ENCODE measurements at regions not wholly inside any gene's neighbourhood (a gene's known extent, or its start where the extent isn't known, plus 50 kb on each side); places are given as distances from the start of the nearest gene placed in this dataset.

DNA sequence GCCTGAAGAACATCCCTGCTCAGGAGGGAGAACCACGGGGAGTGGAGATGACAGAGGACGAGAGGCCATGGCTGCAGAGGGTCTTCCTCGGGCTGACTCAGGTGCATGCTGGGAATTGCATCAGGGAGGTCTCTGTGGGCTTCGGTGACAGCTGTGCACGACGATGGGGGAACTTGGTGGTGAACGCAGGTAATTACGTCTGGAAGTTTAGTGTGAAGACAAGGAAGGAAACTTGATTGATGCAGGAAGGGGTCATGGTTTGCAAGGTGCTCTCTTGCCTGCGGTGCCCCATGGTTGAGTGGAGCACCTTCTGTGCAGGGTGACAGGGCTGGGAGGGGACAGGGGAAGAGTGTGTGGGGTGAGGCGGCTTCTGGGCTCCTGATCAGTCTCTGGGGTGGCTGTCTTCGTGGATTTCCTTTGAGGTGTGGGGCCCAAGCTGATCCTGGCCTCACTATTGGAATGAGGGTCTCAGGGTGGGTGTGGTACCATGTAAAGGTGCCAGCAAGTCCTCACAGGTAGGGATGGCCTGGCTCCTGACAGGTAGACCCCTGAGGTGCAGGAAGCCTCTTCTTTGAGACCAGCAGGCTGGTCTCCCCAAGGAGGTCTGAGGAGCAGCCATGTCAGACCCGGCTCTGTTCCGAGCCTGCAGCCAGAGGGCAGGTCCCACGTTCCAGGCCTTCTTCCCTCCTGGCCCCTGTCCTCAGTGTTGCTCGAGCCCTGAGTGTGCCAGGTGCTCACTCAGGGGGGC lies 1020.1 kb downstream of the TBC1D22A start:
- Histone ChIP-seq H3K4me1 (no peaks in the 10 kb centered on the region), H3K27me3 (peaks cover 0 to 59% (median 0%) of the 10 kb centered on the region in 3 donors), H3K9me3 (peaks cover 0 to 23% (median 22%) of the 10 kb centered on the region in 4 donors), H3K27ac (no peak overlapping the region), H3K36me3 (no peaks in the 10 kb centered on the region), H3K4me3 (no peak overlapping the region)
- TF ChIP-seq, protein P1, sequence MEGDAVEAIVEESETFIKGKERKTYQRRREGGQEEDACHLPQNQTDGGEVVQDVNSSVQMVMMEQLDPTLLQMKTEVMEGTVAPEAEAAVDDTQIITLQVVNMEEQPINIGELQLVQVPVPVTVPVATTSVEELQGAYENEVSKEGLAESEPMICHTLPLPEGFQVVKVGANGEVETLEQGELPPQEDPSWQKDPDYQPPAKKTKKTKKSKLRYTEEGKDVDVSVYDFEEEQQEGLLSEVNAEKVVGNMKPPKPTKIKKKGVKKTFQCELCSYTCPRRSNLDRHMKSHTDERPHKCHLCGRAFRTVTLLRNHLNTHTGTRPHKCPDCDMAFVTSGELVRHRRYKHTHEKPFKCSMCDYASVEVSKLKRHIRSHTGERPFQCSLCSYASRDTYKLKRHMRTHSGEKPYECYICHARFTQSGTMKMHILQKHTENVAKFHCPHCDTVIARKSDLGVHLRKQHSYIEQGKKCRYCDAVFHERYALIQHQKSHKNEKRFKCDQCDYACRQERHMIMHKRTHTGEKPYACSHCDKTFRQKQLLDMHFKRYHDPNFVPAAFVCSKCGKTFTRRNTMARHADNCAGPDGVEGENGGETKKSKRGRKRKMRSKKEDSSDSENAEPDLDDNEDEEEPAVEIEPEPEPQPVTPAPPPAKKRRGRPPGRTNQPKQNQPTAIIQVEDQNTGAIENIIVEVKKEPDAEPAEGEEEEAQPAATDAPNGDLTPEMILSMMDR (IDR thresholded peaks at IDR 0.05), result no peak
- intact Hi-C loops (cut with DNase I; ENCODE audit: low total_unique reads), result no loop called here
- DNase-seq, result no peak
- WGBS, 5 donors, result 62 to 84% (median 78%) methylated on average over 13 to 15 of the region's 15 CpGs

DNA sequence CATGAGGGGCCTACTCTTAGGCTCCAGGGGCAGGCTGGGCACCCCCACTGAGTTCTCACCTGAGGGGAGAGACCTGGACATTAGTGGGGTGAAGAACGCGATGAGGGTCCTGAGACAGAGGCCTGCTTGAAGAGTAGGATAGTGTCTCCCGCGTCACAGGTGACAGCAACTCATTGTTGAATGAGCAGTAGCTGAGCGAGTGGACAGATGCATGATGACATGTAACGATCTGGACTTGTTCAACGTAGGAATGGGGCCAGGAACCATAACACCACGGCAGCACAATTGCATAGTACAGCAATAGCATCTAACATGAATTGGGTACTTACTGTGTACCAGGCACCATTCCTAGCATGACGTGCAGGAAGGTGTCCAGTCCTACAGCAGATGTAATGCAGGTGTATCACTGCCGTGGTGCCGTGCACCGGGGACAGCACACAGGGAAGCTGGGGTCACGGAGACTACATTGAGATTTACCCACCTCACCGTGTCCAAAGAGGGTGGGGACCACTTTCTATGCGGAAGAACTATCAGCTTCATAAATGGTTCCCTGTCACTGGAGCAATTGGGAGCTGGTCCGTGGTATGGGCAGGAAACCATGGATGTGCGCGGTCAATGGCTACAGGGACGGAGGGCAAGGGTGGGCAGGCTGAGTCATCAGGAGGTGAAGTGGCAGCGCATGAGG lies 1019.1 kb downstream of the TBC1D22A start:
- no peak for DNase-seq
- no peak overlapping the region for H3K27ac ChIP-seq
- TF ChIP-seq, protein P1 (IDR thresholded peaks at IDR 0.05), result no peak
- TF ChIP-seq POLR2AphosphoS5 (IDR thresholded peaks at IDR 0.05) (no peak), EP300 (IDR thresholded peaks at IDR 0.05) (no peak), POLR2A (IDR thresholded peaks at IDR 0.05) (no peak)
- H3K9me3 ChIP-seq, result peaks cover 0 to 23% (median 22%) of the 10 kb centered on the region in 4 donors
- intact Hi-C loops (cut with DNase I; ENCODE audit: low total_unique reads), result no loop called here
- 87 to 94% (median 92%) methylated on average over 20 of the region's 20 CpGs for WGBS, 5 donors
- no peak overlapping the region for H3K4me3 ChIP-seq
- no peaks in the 10 kb centered on the region for H3K36me3 ChIP-seq
- H3K27me3 ChIP-seq, result peaks cover 0 to 53% (median 0%) of the 10 kb centered on the region in 3 donors
- H3K4me1 ChIP-seq, result no peaks in the 10 kb centered on the region

DNA sequence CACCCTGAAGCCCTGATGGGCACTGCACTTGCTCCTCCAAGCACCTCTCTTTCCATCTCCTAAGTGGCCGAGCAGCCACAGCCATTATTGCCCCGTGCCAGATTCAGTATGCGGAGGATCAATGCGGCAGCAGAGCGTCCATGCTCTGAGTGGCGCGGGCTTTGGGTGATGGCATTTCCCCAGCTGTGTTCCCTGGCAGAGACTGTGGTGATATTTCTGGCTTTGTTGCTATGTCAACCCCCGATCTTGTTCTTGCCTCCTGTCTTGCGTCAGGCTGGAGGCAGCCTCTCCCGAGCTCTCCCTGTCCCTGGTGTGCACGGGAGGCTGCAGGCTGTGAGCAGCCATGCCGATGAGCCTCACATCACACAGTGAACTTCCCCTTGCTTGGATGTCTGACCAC lies 1018.6 kb downstream of the TBC1D22A start:
- intact Hi-C loops (cut with DNase I; ENCODE audit: low total_unique reads), result no loop called here
- WGBS, 5 donors, result 82 to 92% (median 90%) methylated on average over 10 to 12 of the region's 12 CpGs
- TF ChIP-seq POLR2AphosphoS5 (IDR thresholded peaks at IDR 0.05), result no peak
- TF ChIP-seq POLR2A (IDR thresholded peaks at IDR 0.05), result no peak
- no peak for TF ChIP-seq EP300 (IDR thresholded peaks at IDR 0.05)
- TF ChIP-seq, protein P1 (IDR thresholded peaks at IDR 0.05), result no peak
- H3K36me3 ChIP-seq, result no peaks in the 10 kb centered on the region
- H3K27me3 ChIP-seq, result peaks cover 0 to 48% (median 0%) of the 10 kb centered on the region in 3 donors
- H3K27ac ChIP-seq, result no peak overlapping the region
- H3K4me3 ChIP-seq, result no peak overlapping the region
- H3K4me1 ChIP-seq, result no peaks in the 10 kb centered on the region
- no peak for DNase-seq
- H3K9me3 ChIP-seq, result peaks cover 0 to 23% (median 19%) of the 10 kb centered on the region in 4 donors

DNA sequence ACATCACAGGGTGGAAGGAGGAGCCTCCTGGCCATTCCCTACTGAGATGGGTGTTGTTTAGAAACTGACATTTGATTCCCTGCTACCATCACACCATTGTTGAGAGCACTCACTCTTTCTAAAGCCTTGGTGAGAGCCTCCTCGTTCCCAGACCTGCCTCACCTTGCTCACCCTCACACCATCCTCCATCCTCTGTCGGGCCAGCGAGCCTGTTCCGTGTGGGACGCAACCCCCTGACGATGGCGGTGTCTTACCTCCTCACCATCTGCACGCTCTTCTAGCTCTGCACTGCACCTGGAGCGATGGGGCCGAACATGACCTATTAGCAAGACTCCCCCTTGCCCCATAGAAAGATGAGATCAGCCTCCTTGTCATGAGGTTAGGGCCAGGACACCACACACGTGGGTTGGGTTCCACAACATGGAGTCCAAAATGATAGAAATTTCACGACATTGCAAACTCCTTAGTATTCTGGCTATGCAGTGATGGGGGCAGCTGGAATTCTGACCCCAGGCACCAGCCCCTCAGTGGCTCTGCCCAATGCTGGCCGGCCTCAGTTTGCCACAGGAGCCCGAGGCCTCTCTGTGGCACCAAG lies 1017.9 kb downstream of the TBC1D22A start:
- Histone ChIP-seq H3K4me3 (no peak overlapping the region), H3K4me1 (no peaks in the 10 kb centered on the region), H3K27ac (no peak overlapping the region), H3K36me3 (no peaks in the 10 kb centered on the region), H3K27me3 (peaks cover 0 to 43% (median 0%) of the 10 kb centered on the region in 3 donors), H3K9me3 (peaks cover 0 to 19% (median 12%) of the 10 kb centered on the region in 4 donors)
- TF ChIP-seq EP300 (IDR thresholded peaks at IDR 0.05) (no peak), POLR2A (IDR thresholded peaks at IDR 0.05) (no peak), POLR2AphosphoS5 (IDR thresholded peaks at IDR 0.05) (no peak)
- TF ChIP-seq, protein P1 (IDR thresholded peaks at IDR 0.05), result no peak
- 83 to 87% (median 84%) methylated on average over 14 of the region's 14 CpGs for WGBS, 5 donors
- DNase-seq, result no peak
- intact Hi-C loops (cut with DNase I; ENCODE audit: low total_unique reads), result no loop called here
